Ishikawa (cell line): ENCODE measurements at regions not wholly inside any gene's neighbourhood (a gene's known extent, or its start where the extent isn't known, plus 50 kb on each side); places are given as distances from the start of the nearest gene placed in this dataset.

Source experiments
- CEBPB ChIP-seq: IDR thresholded peaks from 2 replicates; pipeline ENCODE4 v1.6.1; 2012
- EP300 ChIP-seq: IDR thresholded peaks from 2 replicates; pipeline ENCODE4 v1.6.1; 2012; ENCODE audit warnings: borderline replicate concordance
- MAX ChIP-seq: IDR thresholded peaks from 2 replicates; pipeline ENCODE4 v1.6.1; 2012
- REST ChIP-seq: IDR thresholded peaks from 2 replicates; pipeline ENCODE4 v1.6.1; 2012; ENCODE audit warnings: low read depth, mild to moderate bottlenecking
- ZBTB7A ChIP-seq: IDR thresholded peaks from 2 replicates; pipeline ENCODE4 v1.6.1; 2012; ENCODE audit warnings: low read depth

DNA sequence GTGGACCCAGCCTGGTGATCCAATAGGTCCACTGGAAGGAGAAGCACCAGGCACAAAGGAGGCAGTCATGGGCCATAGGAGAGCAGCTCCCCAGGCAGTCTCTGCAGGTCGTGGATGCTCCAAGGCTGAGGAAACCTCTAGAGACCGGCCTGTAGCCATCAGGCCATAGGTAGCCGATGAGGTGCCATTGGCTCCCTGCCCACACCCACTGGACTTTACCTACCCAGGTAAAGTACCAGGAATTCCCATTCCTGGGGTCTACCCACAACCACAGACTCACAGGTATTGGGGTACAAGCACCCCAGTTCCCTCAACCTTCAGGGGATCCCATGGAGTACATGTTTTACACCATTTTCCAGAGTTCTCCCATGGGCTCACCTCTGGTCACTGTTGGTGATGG, 188.0 kb upstream of the TCERG1L start:
- TF ChIP-seq CEBPB, result no peak
- no peak for TF ChIP-seq EP300
- no peak for TF ChIP-seq ZBTB7A
- no peak for TF ChIP-seq MAX
- TF ChIP-seq REST, result no peak
